ENCODE measurements at regions not wholly inside any gene's neighbourhood (a gene's known extent, or its start where the extent isn't known, plus 50 kb on each side); places are given as distances from the start of the nearest gene placed in this dataset.

DNA sequence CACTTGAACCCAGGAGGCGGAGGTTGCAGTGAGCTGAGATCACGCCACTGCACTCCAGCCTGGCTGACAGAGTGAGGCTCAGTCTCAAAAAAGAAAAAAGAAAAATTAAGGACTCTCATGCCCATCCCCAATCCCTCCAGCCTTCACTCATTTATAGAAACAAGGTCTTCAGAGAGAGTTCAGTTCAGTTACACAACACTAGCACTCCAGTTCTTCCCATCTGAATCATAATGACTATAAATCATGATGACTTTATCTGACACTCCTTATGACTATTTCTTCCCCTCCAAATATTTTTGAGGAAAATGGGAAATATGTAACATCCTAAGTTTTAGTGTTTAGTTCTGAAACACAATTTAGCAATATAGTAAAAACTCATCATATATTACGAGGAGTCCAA, 107.4 kb upstream of the LSM8 start:
- no peak for DNase-seq

GRCh38 chr7:118078015-118078414, 105.9 kb upstream of the LSM8 start:
- no peak for DNase-seq

- DNase-seq, result no peak
Measured at GRCh38 chr7:118079369-118079768, 104.6 kb upstream of the LSM8 start.

- DNase-seq, result no peak
Measured at GRCh38 chr7:118080947-118081346, 103.0 kb upstream of the LSM8 start.

GRCh38 chr7:118082506-118082905, 101.5 kb upstream of the LSM8 start:
- DNase-seq, result no peak

- DNase-seq, result no peak
Measured at GRCh38 chr7:118085000-118085399, 99.0 kb upstream of the LSM8 start.

GRCh38 chr7:118087126-118087525, 96.8 kb upstream of the LSM8 start:
- DNase-seq, result no peak

DNA sequence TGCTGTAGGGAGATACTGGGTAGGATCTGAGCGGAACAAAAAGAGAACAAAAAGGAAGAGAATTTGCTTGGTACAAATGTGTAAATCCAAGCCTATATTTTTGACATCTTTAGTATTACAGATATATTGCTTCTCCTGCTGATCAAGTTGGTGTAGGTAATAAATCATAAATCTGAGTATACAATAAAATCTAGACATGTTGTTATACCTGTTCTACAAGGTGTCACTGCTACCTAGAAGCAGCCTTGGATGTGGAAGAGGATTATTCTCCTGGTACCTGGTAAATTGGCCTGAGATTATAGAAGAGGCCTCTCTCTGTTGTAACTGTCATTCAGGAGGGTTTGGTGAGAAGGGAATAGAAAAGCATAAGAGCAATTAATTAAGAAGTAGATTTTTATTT, 89.9 kb upstream of the LSM8 start:
- no peak for DNase-seq

- DNase-seq, result no peak
Measured at GRCh38 chr7:118104812-118105441, 79.0 kb upstream of the LSM8 start.

DNA sequence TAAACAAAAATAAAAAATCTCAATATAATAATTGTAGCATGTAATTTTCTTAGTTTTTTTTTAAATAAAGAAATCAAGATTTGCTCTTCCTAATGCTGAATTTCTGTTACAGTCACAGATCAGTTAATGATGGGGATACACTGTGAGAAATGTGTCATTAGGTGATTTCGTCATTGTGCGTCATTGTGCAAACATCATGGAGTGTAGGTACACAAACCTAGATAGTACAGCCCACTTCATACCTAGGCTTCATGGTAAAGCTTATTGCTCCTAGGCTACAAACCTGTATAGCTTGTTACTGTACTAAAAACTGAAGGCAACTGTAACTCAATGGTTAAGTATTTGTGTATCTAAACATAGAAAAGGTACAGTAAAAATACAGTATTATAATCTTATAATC, 74.4 kb upstream of the LSM8 start:
- no peak for DNase-seq

DNA sequence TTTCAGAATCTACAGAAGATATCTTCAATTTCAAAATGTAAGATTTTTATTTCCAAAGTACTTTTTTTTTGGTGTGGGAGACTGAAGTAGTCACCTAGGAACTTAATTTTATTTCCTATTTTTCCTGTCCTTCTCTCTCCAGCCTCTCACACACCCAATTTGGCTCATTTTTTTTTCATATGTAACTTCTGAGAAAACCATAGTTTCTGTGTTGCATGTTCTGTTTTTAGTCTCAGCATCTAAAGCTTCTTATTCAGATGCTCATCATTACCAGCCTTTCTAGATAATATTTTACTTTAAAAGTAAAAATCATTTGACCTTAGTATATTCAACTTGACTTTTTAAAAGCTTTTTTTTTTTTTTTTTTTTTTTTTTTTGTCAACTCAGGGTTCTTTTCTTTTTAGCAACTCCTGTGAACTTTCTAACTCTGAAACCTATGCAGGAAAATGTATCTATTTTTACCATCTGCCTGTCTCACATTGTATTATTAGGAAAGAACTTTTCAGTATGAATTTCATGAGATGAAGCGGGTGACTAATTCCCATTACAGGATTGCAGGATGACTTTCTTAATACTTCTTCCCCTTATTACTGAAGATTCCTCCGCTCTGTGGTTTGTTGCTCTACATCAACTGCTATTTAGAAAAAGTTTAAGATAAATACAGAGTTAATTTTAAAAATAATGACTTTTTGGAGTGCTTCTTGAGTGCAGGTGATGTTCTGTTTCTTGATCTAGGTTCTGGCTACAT, 73.6 kb upstream of the LSM8 start:
- no peak for DNase-seq

GRCh38 chr7:118111347-118111746, 72.6 kb upstream of the LSM8 start:
- DNase-seq, result no peak

GRCh38 chr7:118114175-118114574, 69.8 kb upstream of the LSM8 start:
- no peak for DNase-seq

GRCh38 chr7:118129041-118129795, 54.7 kb upstream of the LSM8 start:
- DNase-seq, result no peak

- DNase-seq, result no peak
Measured at GRCh38 chr7:118132764-118133163, 51.2 kb upstream of the LSM8 start.

Measured in nucleus accumbens (tissue), 56 donors.